HAP-1 (cell line): ENCODE measurements at regions not wholly inside any gene's neighbourhood (a gene's known extent, or its start where the extent isn't known, plus 50 kb on each side); places are given as distances from the start of the nearest gene placed in this dataset.

Source experiments
- DNase-seq, 2 experiments: peaks; one replicate each; pipeline ENCODE4 v3.0.0-alpha.2; 2016 to 2020; ENCODE audit warnings: low spot score in 2 of 2
- H3K27me3 ChIP-seq: fragments of 250-450 bp; sonication (Bioruptor Pico); 2 replicates; pipeline ENCODE4 v1.5.1; 2020; ENCODE audit warnings: low read depth, mild to moderate bottlenecking, moderate library complexity
- H3K36me3 ChIP-seq: fragments of 250-450 bp; sonication (Bioruptor Pico); replicated peaks from 2 replicates; pipeline ENCODE4 v1.5.1; 2020; ENCODE audit warnings: mild to moderate bottlenecking
- H3K4me1 ChIP-seq: fragments of 250-450 bp; sonication (Bioruptor Pico); 2 replicates; pipeline ENCODE4 v1.5.1; 2020; ENCODE audit warnings: mild to moderate bottlenecking
- H3K4me3 ChIP-seq: fragments of 250-450 bp; sonication (Bioruptor Pico); 2 replicates; pipeline ENCODE4 v1.5.1; 2020; ENCODE audit warnings: mild to moderate bottlenecking, moderate library complexity
- H3K9me3 ChIP-seq: fragments of 250-450 bp; sonication (Bioruptor Pico); 2 replicates; pipeline ENCODE4 v1.5.1; 2020; ENCODE audit warnings: mild to moderate bottlenecking, moderate library complexity
- in situ Hi-C: fragments of 300-500 bp; cut with MboI; formaldehyde crosslinking; loops from 3 replicates; pipeline ENCODE4 v1.14.3; 2020; ENCODE audit warnings: low sequenced_read_pairs, inconsistent platforms, mixed read lengths

GRCh38 chr2:207385076-207385475 is 144.7 kb upstream of the CREB1 start:
- H3K27me3 ChIP-seq = no peaks in the 10 kb centered on the region; the same call in 1 of the 2 replicates
- no peaks in the 10 kb centered on the region for H3K4me1 ChIP-seq
- no peak overlapping the region for H3K4me3 ChIP-seq
- H3K36me3 ChIP-seq = no peaks in the 10 kb centered on the region
- in situ Hi-C loops = no loop called here
- DNase-seq = no peak
- H3K9me3 ChIP-seq = peaks cover 3% of the 10 kb centered on the region; the same call in 1 of the 2 replicates

GRCh38 chr2:207385903-207386302 is 143.9 kb upstream of the CREB1 start:
- no peaks in the 10 kb centered on the region; the same call in 1 of the 2 replicates for H3K27me3 ChIP-seq
- no peaks in the 10 kb centered on the region for H3K4me1 ChIP-seq
- H3K36me3 ChIP-seq = no peaks in the 10 kb centered on the region
- in situ Hi-C loops = no loop called here
- H3K9me3 ChIP-seq = peaks cover 3% of the 10 kb centered on the region; the same call in 1 of the 2 replicates
- H3K4me3 ChIP-seq = no peak overlapping the region
- no peak for DNase-seq

DNA sequence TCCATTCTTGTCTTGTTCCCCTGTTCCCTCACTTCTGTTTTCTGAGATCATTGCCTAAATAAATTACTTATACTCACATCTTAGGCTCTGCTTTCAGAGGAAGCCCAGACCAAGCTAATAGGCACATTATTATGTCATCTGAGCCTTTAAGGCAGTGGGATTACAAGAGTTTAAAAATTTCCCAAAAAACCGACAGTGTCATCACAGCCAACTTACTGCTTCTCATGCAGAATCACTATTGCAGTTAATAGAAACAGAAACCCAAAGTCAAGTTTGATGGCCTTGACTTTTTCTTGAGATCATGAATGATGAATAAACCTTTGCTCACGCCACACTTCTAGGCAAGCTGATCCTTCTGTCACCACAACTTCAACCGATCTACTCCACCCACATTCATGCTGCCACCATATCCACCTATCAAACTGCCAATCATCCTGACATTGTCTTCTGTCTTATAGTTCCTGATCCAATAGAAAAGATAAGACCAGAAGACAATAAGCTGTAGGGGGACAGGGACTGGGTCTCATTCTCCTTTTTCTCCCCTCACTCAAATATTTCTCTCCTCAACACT is 142.7 kb upstream of the CREB1 start:
- Histone ChIP-seq H3K36me3 (no peaks in the 10 kb centered on the region), H3K9me3 (no peaks in the 10 kb centered on the region), H3K27me3 (no peaks in the 10 kb centered on the region; the same call in 1 of the 2 replicates), H3K4me3 (no peak overlapping the region), H3K4me1 (no peaks in the 10 kb centered on the region)
- no peak for DNase-seq
- in situ Hi-C loops = no loop called here

GRCh38 chr2:207390302-207391095 is 139.3 kb upstream of the CREB1 start:
- H3K9me3 ChIP-seq = no peaks in the 10 kb centered on the region
- H3K36me3 ChIP-seq = no peaks in the 10 kb centered on the region
- DNase-seq = no peak
- H3K27me3 ChIP-seq = no peaks in the 10 kb centered on the region
- no peaks in the 10 kb centered on the region for H3K4me1 ChIP-seq
- in situ Hi-C loops = no loop called here
- H3K4me3 ChIP-seq = no peak overlapping the region

DNA sequence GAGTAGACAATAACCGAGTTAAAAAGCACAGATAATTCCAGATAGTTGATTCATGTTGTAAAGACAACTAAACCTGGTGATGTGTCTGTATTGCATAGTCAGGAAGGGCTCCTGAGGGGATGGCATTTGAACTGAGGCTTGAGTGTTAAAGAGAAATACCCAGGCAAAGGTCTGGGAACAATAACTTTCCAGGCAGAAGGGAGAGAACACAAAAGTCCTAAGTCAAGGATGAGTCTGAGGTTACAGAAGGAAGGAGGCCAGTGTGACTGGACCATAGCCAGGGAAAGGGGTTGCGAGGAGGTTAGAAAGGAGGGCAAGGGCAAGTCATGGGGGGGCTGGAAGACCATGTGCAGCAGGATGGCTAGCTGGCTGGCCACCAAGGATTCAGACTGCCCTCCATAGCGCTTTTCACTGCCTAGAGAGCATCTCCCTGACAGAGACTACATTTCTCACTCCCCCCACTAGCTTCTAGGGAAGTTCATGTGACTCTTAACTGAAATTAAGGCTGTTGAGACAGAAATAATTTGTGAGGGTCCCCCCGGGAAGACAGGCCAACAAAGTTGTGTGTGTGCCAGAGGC is 135.5 kb upstream of the CREB1 start:
- Histone ChIP-seq H3K4me1 (peaks cover 10% of the 10 kb centered on the region), H3K36me3 (no peaks in the 10 kb centered on the region), H3K27me3 (no peaks in the 10 kb centered on the region), H3K4me3 (no peak overlapping the region), H3K9me3 (no peaks in the 10 kb centered on the region)
- DNase-seq = no peak
- in situ Hi-C loops = no loop called here

DNA sequence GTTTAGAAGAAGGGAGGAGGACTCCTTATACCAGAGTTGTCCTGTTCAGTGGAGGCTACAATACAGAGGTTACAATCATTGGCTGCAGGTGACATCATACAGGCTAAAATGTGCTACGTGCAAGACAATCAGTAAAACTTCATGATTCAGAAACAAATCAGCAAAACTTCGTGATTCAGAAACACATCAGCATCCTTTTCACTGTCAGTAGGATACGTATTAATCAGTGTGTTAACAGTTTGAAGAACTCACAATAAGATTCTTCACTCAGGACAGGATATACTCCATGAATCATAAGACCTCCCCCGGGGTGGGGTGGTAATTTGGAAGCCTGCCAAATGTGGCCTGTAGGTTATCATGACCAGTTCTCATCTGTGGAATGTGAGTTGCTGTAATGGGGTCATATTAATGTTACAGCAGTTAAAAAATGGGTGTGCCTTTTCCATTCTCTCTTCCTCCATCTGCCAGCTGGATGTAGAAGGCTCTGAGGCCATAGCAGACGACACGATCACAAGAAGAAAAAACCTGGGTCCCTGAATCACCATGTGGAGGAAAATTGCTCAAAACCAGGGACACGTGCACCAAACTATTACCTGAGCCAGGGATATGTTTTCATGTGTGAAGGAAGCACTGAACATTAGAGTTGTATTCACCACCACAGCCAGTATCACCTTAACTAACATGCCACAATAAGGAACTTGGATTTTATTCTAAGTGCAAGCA is 134.8 kb upstream of the CREB1 start:
- H3K27me3 ChIP-seq = no peaks in the 10 kb centered on the region
- DNase-seq = no peak
- H3K4me1 ChIP-seq = peaks cover 14% of the 10 kb centered on the region
- no peaks in the 10 kb centered on the region for H3K36me3 ChIP-seq
- in situ Hi-C loops = no loop called here
- no peaks in the 10 kb centered on the region for H3K9me3 ChIP-seq
- no peak overlapping the region for H3K4me3 ChIP-seq

- H3K36me3 ChIP-seq = no peaks in the 10 kb centered on the region
- peaks cover 14% of the 10 kb centered on the region for H3K4me1 ChIP-seq
- H3K27me3 ChIP-seq = no peaks in the 10 kb centered on the region
- no peak for DNase-seq
- no peak overlapping the region for H3K4me3 ChIP-seq
- in situ Hi-C loops = no loop called here
- H3K9me3 ChIP-seq = no peaks in the 10 kb centered on the region
Measured at GRCh38 chr2:207395535-207396251, 134.1 kb upstream of the CREB1 start.

- no peak overlapping the region for H3K4me3 ChIP-seq
- H3K36me3 ChIP-seq = no peaks in the 10 kb centered on the region
- H3K9me3 ChIP-seq = no peaks in the 10 kb centered on the region
- peaks cover 14% of the 10 kb centered on the region for H3K4me1 ChIP-seq
- no peak for DNase-seq
- no peaks in the 10 kb centered on the region for H3K27me3 ChIP-seq
- in situ Hi-C loops = no loop called here
Measured at GRCh38 chr2:207397917-207398655, 131.7 kb upstream of the CREB1 start.

DNA sequence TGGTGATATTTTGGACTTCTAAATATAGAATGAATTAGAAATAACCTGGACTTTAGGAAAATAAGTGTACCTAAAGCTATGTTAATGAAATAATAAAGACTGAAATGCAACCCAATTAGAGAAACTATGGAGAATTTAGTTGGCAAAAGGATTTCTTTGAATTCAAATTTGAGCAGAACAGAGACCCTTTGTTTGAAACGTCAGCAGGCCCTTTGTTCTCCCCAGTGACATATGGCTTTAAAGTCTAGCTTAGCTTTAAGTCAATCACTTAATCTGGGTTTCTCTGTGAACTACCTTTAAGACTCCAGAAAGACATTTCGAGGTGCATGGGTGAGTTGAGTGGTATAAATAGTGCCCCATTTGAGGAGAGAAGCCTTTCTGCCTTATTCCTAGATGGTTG is 130.5 kb upstream of the CREB1 start:
- Histone ChIP-seq H3K36me3 (no peaks in the 10 kb centered on the region), H3K9me3 (no peaks in the 10 kb centered on the region), H3K4me3 (no peak overlapping the region), H3K27me3 (no peaks in the 10 kb centered on the region), H3K4me1 (peaks cover 14% of the 10 kb centered on the region)
- in situ Hi-C loops = no loop called here
- DNase-seq = peak; percentile 48 to 65

DNA sequence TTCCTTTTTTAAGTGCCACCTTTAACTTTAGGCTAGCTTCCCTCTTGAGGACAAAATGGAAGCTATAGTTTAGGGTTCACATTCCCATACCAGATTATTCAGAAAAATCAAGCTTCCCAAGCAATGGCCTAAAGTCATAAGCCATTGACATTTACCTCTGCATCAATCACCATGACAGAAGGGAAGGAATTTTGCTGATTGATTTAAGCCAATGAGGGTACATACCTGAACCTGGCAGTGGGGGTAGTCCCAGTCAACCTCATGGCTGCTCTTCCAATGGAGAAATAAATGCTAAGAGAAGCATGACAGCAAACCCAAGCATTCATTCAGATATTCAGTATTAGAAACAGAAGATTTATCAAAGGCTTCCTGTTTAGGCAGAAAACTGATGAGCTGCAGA is 128.4 kb upstream of the CREB1 start:
- H3K4me1 ChIP-seq = peaks cover 14% of the 10 kb centered on the region
- H3K27me3 ChIP-seq = no peaks in the 10 kb centered on the region
- no peaks in the 10 kb centered on the region for H3K9me3 ChIP-seq
- no peak overlapping the region for H3K4me3 ChIP-seq
- DNase-seq = no peak
- in situ Hi-C loops = no loop called here
- no peaks in the 10 kb centered on the region for H3K36me3 ChIP-seq

DNA sequence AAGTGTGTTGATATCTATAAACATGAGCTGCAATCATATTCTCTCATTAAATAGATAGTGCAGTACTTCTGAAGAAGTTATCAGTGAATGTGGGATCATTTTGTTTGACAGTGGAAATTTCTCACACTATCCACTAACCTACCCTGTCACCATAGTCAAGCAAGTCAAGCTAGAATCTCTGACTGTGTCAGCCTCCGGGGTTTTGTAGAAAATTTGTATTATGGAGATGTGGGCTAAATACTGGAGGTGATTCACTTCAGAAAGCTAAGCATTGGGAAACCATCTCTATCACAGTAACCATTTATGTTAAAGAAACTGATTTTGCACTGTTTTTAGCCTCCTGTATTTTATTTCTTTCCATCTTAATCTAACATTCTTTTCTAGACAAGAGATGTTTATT is 126.6 kb upstream of the CREB1 start:
- H3K4me1 ChIP-seq = peaks cover 14% of the 10 kb centered on the region
- H3K36me3 ChIP-seq = no peaks in the 10 kb centered on the region
- no peaks in the 10 kb centered on the region for H3K9me3 ChIP-seq
- in situ Hi-C loops = no loop called here
- H3K4me3 ChIP-seq = no peak overlapping the region
- DNase-seq = no peak
- H3K27me3 ChIP-seq = no peaks in the 10 kb centered on the region

GRCh38 chr2:207403950-207404349 is 125.8 kb upstream of the CREB1 start:
- no peak overlapping the region for H3K4me3 ChIP-seq
- in situ Hi-C loops = no loop called here
- H3K9me3 ChIP-seq = no peaks in the 10 kb centered on the region
- H3K27me3 ChIP-seq = no peaks in the 10 kb centered on the region
- no peaks in the 10 kb centered on the region for H3K36me3 ChIP-seq
- DNase-seq = no peak
- peaks cover 8% of the 10 kb centered on the region for H3K4me1 ChIP-seq

DNA sequence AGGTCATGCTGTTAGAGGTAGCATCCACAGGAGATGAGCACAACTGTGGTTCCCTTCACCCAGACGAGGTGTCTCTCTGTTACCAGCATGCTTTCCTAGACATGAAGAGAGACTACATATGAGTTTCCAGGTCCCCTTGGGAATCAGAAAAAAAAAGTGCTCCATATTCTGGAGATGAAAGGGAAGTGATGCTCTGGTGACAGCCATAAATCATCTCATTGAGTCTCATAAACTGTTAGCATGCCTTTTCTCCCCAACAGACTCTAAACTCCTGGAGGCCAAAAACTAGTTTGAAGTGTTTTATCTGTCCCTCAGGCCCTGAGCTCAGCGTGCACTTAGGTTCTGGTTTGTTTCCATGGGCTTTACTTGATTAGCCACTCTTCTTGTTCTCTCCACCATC is 124.6 kb upstream of the CREB1 start:
- no peak overlapping the region for H3K4me3 ChIP-seq
- no peaks in the 10 kb centered on the region for H3K27me3 ChIP-seq
- no peaks in the 10 kb centered on the region for H3K9me3 ChIP-seq
- H3K4me1 ChIP-seq = no peaks in the 10 kb centered on the region
- no peaks in the 10 kb centered on the region for H3K36me3 ChIP-seq
- no peak for DNase-seq
- in situ Hi-C loops = no loop called here
